SK-N-SH treated with all-trans-retinoic acid at 6 μM for 48 hours (cell line): ENCODE measurements at regions not wholly inside any gene's neighbourhood (a gene's known extent, or its start where the extent isn't known, plus 50 kb on each side); places are given as distances from the start of the nearest gene placed in this dataset.

ENCODE experiments used
- BACH2 ChIP-seq: fragments of 250-450 bp; sonication (Bioruptor Pico); IDR thresholded peaks from 2 replicates; pipeline ENCODE4 v1.9.0; 2021; ENCODE audit warnings: mild to moderate bottlenecking, borderline replicate concordance
- CREB5 ChIP-seq: fragments of 250-450 bp; sonication (Bioruptor Pico); IDR thresholded peaks from 2 replicates; pipeline ENCODE4 v1.5.1; 2020; ENCODE audit warnings: low read depth, mild to moderate bottlenecking, moderate library complexity
- ESRRG ChIP-seq: fragments of 250-450 bp; sonication (Bioruptor Pico); IDR thresholded peaks from 2 replicates; pipeline ENCODE4 v1.6.1; 2021; ENCODE audit warnings: mild to moderate bottlenecking
- POU6F1 ChIP-seq: fragments of 250-450 bp; sonication (Bioruptor Pico); IDR thresholded peaks from 2 replicates; pipeline ENCODE4 v1.8.0; 2021; ENCODE audit warnings: low read depth, mild to moderate bottlenecking, moderate library complexity, borderline replicate concordance
- TSHZ2 ChIP-seq: fragments of 250-450 bp; sonication (Bioruptor Pico); IDR thresholded peaks from 2 replicates; pipeline ENCODE4 v1.5.0; 2020; ENCODE audit warnings: mild to moderate bottlenecking, moderate library complexity

- TF ChIP-seq POU6F1 (CRISPR knock-in tag) (no peak), TSHZ2 (CRISPR knock-in tag) (no peak), CREB5 (CRISPR knock-in tag) (no peak), ESRRG (CRISPR knock-in tag) (no peak), BACH2 (CRISPR knock-in tag) (no peak)
These were observed 342.9 kb upstream of the SLITRK6 start for GRCh38 chr13:86142080-86142479.
